ENCODE measurements at regions not wholly inside any gene's neighbourhood (a gene's known extent, or its start where the extent isn't known, plus 50 kb on each side); places are given as distances from the start of the nearest gene placed in this dataset.

GRCh38 chr15:56835718-56836171 is 82.7 kb upstream of the TCF12 start:
- no peaks in the 10 kb centered on the region for H3K27me3 Mint-ChIP-seq (ENCODE audit: unreplicated experiment)
- no peaks in the 10 kb centered on the region for H3K36me3 Mint-ChIP-seq (ENCODE audit: unreplicated experiment)

GRCh38 chr15:56832125-56832524 is 86.3 kb upstream of the TCF12 start:
- Mint-ChIP-seq H3K36me3 (ENCODE audit: unreplicated experiment) (no peaks in the 10 kb centered on the region), H3K9me3 (ENCODE audit: unreplicated experiment) (no peaks in the 10 kb centered on the region), H3K27me3 (ENCODE audit: unreplicated experiment) (no peaks in the 10 kb centered on the region), H3K4me1 (ENCODE audit: unreplicated experiment) (peaks cover 24% of the 10 kb centered on the region), H3K27ac (ENCODE audit: unreplicated experiment) (peak overlapping the region; percentile 14), H3K4me3 (ENCODE audit: unreplicated experiment) (no peak overlapping the region)
- no peak for TF ChIP-seq CTCF (IDR thresholded peaks at IDR 0.05)
- no peak for DNase-seq (ENCODE audit: extremely low spot score, unreplicated experiment)

More at GRCh38 chr15:56835718-56836171, 82.7 kb upstream of the TCF12 start:
- no peak overlapping the region for H3K4me3 Mint-ChIP-seq (ENCODE audit: unreplicated experiment)
- H3K4me1 Mint-ChIP-seq (ENCODE audit: unreplicated experiment) = peaks cover 41% of the 10 kb centered on the region
- H3K9me3 Mint-ChIP-seq (ENCODE audit: unreplicated experiment) = no peaks in the 10 kb centered on the region
- H3K27ac Mint-ChIP-seq (ENCODE audit: unreplicated experiment) = no peak overlapping the region
- no peak for TF ChIP-seq CTCF (IDR thresholded peaks at IDR 0.05)
- DNase-seq (ENCODE audit: extremely low spot score, unreplicated experiment) = no peak

- H3K4me3 Mint-ChIP-seq (ENCODE audit: unreplicated experiment) = no peak overlapping the region
- no peaks in the 10 kb centered on the region for H3K36me3 Mint-ChIP-seq (ENCODE audit: unreplicated experiment)
- DNase-seq (ENCODE audit: extremely low spot score, unreplicated experiment) = no peak
- H3K27ac Mint-ChIP-seq (ENCODE audit: unreplicated experiment) = peak overlapping the region; percentile 14
- H3K4me1 Mint-ChIP-seq (ENCODE audit: unreplicated experiment) = peaks cover 18% of the 10 kb centered on the region
- TF ChIP-seq CTCF (IDR thresholded peaks at IDR 0.05) = no peak
- no peaks in the 10 kb centered on the region for H3K27me3 Mint-ChIP-seq (ENCODE audit: unreplicated experiment)
- H3K9me3 Mint-ChIP-seq (ENCODE audit: unreplicated experiment) = no peaks in the 10 kb centered on the region
These were observed 86.9 kb upstream of the TCF12 start for GRCh38 chr15:56831467-56832005.

DNA sequence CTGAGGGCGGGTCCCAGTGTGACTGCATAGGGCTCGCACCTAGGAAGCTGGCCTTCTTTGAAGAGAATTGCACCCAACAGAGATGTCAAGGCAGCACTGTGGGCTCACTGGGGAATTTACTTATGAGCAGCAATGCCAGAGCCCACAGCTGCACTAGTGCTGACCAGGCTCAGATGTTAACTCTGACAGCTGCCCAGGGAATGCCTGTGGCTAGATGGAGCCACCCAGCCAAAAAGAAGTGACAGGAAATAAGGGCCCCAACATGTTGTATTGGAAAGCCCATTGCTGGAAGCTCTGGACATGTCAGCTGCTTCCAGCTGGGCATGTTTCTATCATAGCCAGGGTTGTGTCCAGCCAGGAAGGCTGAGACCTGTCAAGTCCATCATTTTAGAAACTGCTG is 90.9 kb upstream of the ZNF280D start:
- peaks cover 9% of the 10 kb centered on the region for H3K4me1 Mint-ChIP-seq (ENCODE audit: unreplicated experiment)

More for the DNA sequence above, 90.9 kb upstream of the ZNF280D start:
- Mint-ChIP-seq H3K9me3 (ENCODE audit: unreplicated experiment) (no peaks in the 10 kb centered on the region), H3K27me3 (ENCODE audit: unreplicated experiment) (no peaks in the 10 kb centered on the region), H3K36me3 (ENCODE audit: unreplicated experiment) (no peaks in the 10 kb centered on the region), H3K27ac (ENCODE audit: unreplicated experiment) (no peak overlapping the region), H3K4me3 (ENCODE audit: unreplicated experiment) (no peak overlapping the region)
- TF ChIP-seq CTCF (IDR thresholded peaks at IDR 0.05) = no peak
- no peak for DNase-seq (ENCODE audit: extremely low spot score, unreplicated experiment)

Data from osteocyte (in vitro differentiated cells).